Endothelial cell of umbilical vein (primary cell): ENCODE measurements at regions not wholly inside any gene's neighbourhood (a gene's known extent, or its start where the extent isn't known, plus 50 kb on each side); places are given as distances from the start of the nearest gene placed in this dataset.

Experiments
- BruUV-seq: library from RNA; stranded (reverse); fragments of 400-500 nt; replicated peaks from 2 replicates; lab custom pipeline; 2021; lab: Mats Ljungman, UMichigan
- CTCF ChIA-PET: fragments of 300-600, 350-600 bp; sonication (Branson Sonifier 250); formaldehyde crosslinking; loops from one replicate; lab custom pipeline; 2021; ENCODE audit warnings: antibody characterized with exemption, inconsistent platforms; lab: Charles Lee
- POLR2A ChIA-PET: fragments of 300-600, 350-600 bp; sonication (Branson Sonifier 250); formaldehyde crosslinking; loops from one replicate; lab custom pipeline; 2021; ENCODE audit warnings: antibody characterized with exemption, inconsistent platforms; lab: Charles Lee
- DNase-seq: peaks from one replicate; pipeline ENCODE4 v3.0.0-alpha.2; 2011; ENCODE audit warnings: low read depth, low spot score
- FAIRE-seq: peaks from 2 replicates; lab custom pipeline; 2011; peaks lifted over from hg19 to GRCh38; lab: Jason Lieb, UNC
- H2AFZ ChIP-seq: 2 replicates; pipeline ENCODE4 v1.6.0; 2012; ENCODE audit warnings: low read depth, low read length, control low read depth, inconsistent platforms
- H3K27ac ChIP-seq: 2 replicates; pipeline ENCODE4 v1.5.1; 2011; ENCODE audit warnings: low read depth, mild to moderate bottlenecking, control low read depth, low read length, moderate library complexity; ENCODE audit not compliant: insufficient read depth
- H3K27me3 ChIP-seq, 2 experiments: 2 replicates each; pipeline versions ENCODE4 v1.6.0 to v1.6.1; 2011; ENCODE audit warnings: low read length in 2 of 2, mixed read lengths in 1 of 2; ENCODE audit not compliant: control insufficient read depth in 2 of 2, insufficient read depth in 2 of 2
- H3K36me3 ChIP-seq, 2 experiments: 2 replicates in 1 of 2; 3 replicates in 1 of 2; pipeline ENCODE4 v1.5.1; 2011; ENCODE audit warnings: low read length in 2 of 2, mild to moderate bottlenecking in 1 of 2, moderate library complexity in 1 of 2; ENCODE audit not compliant: control insufficient read depth in 2 of 2, insufficient read depth in 2 of 2; ENCODE audit errors: extremely low read depth in 1 of 2
- H3K4me1 ChIP-seq: 3 replicates; pipeline ENCODE4 v1.5.1; 2011; ENCODE audit warnings: mild to moderate bottlenecking, low read length; ENCODE audit not compliant: control insufficient read depth, insufficient read depth; ENCODE audit errors: extremely low read depth
- H3K4me2 ChIP-seq: 2 replicates; pipeline ENCODE4 v1.6.1; 2011; ENCODE audit warnings: low read length, control low read depth, mixed read lengths; ENCODE audit not compliant: insufficient read depth
- H3K4me3 ChIP-seq, 3 experiments: fragments of 200-600 bp in 1 of 3; sonication (generic), shearing (Covaris generic) in 1 of 3; replicated peaks in 1 of 3; 2 replicates each; pipeline ENCODE4 v1.5.1; 2011 to 2016; ENCODE audit warnings: control low read depth in 3 of 3, low read length in 3 of 3, mild to moderate bottlenecking in 2 of 3, inconsistent platforms in 1 of 3, low read depth in 1 of 3, moderate library complexity in 1 of 3; ENCODE audit not compliant: insufficient read depth in 1 of 3
- H3K79me2 ChIP-seq: 2 replicates; pipeline ENCODE4 v1.6.0; 2012; ENCODE audit warnings: low read length, inconsistent platforms; ENCODE audit not compliant: control insufficient read depth, insufficient read depth
- H3K9ac ChIP-seq: replicated peaks from 2 replicates; pipeline ENCODE3; 2011; ENCODE audit warnings: low read length, control low read depth; ENCODE audit not compliant: insufficient read depth; ENCODE audit errors: extremely low read depth
- H3K9me1 ChIP-seq: replicated peaks from 3 replicates; pipeline ENCODE4 v1.6.0; 2011; ENCODE audit warnings: mild to moderate bottlenecking, low read length; ENCODE audit not compliant: control insufficient read depth, insufficient read depth; ENCODE audit errors: extremely low read depth
- H3K9me3 ChIP-seq: replicated peaks from 2 replicates; pipeline ENCODE4 v1.5.1; 2012; ENCODE audit warnings: low read length, inconsistent platforms; ENCODE audit not compliant: control insufficient read depth, insufficient read depth
- H4K20me1 ChIP-seq: replicated peaks from 2 replicates; pipeline ENCODE3; 2011; ENCODE audit warnings: mild to moderate bottlenecking, low read length; ENCODE audit not compliant: control insufficient read depth, insufficient read depth; ENCODE audit errors: extremely low read depth
- CTCF ChIP-seq, 2 donors: IDR thresholded peaks; 1 replicate in 1 of 2; 2 replicates in 1 of 2; pipeline ENCODE4 v1.5.1; 2011; ENCODE audit warnings: low read length in 2 of 2, mild to moderate bottlenecking in 2 of 2, moderate library complexity in 2 of 2, control low read depth in 1 of 2, inconsistent platforms in 1 of 2, low read depth in 1 of 2; ENCODE audit not compliant: insufficient read depth in 1 of 2; ENCODE audit errors: extremely low read depth in 1 of 2
- EZH2 ChIP-seq: IDR thresholded peaks from 2 replicates; pipeline ENCODE4 v1.6.1; 2012; ENCODE audit warnings: borderline replicate concordance, low read depth, mild to moderate bottlenecking, moderate library complexity, low read length, inconsistent platforms; ENCODE audit not compliant: severe bottlenecking
- FOS ChIP-seq: IDR thresholded peaks from 2 replicates; pipeline ENCODE4 v1.6.1; 2011; ENCODE audit warnings: mild to moderate bottlenecking, low read length, moderate library complexity, borderline replicate concordance; ENCODE audit not compliant: insufficient read depth
- GATA2 ChIP-seq: IDR thresholded peaks from 2 replicates; pipeline ENCODE4 v1.7.0; 2011; ENCODE audit warnings: low read depth, mild to moderate bottlenecking, moderate library complexity, mixed read lengths, low read length; ENCODE audit not compliant: insufficient read length, insufficient read depth
- JUN ChIP-seq: IDR thresholded peaks from 2 replicates; pipeline ENCODE4 v1.6.1; 2011; ENCODE audit warnings: borderline replicate concordance, low read depth; ENCODE audit not compliant: insufficient read length, insufficient read depth
- MYC ChIP-seq: IDR thresholded peaks from one replicate; pipeline ENCODE4 v1.6.1; 2011; ENCODE audit warnings: mild to moderate bottlenecking, low read depth, low read length
- POLR2A ChIP-seq: IDR thresholded peaks from 2 replicates; pipeline ENCODE4 v1.6.1; 2012; ENCODE audit warnings: low read depth, mild to moderate bottlenecking, control low read depth, low read length
- POLR2AphosphoS5 ChIP-seq: IDR thresholded peaks from 2 replicates; pipeline ENCODE4 v1.6.1; 2012; ENCODE audit warnings: low read depth, mild to moderate bottlenecking, control low read depth, low read length, moderate library complexity; ENCODE audit not compliant: insufficient read depth
- dilution Hi-C: fragments of 300-500 bp; cut with MboI; formaldehyde crosslinking; loops from one replicate; pipeline ENCODE4 v1.15.0; 2019; ENCODE audit warnings: low sequenced_read_pairs; ENCODE audit not compliant: extremely low pct_ligation_motif_present
- intact Hi-C: fragments of 100-400 bp; cut with micrococcal nuclease; formaldehyde crosslinking; loops from one replicate; pipeline ENCODE4 v1.10.0; 2022
- TF ChIP-seq, protein P1 (sequence below): IDR thresholded peaks from 2 replicates; pipeline ENCODE4 v1.6.1; 2011; ENCODE audit not compliant: insufficient read depth, insufficient read length

GRCh38 chr5:86554638-86555037, 63.1 kb upstream of the COX7C start:
- ChIA-PET POLR2A (no interaction called here), CTCF (no interaction called here)
- DNase-seq (no peak), FAIRE-seq (no peak)
- Histone ChIP-seq H3K4me2 (no peak overlapping the region), H3K4me1 (no peaks in the 10 kb centered on the region), H3K27me3 (no peaks in the 10 kb centered on the region), H3K9ac (no peak overlapping the region), H3K27ac (no peak overlapping the region), H4K20me1 (no peaks in the 10 kb centered on the region), H3K4me3 (no peak overlapping the region), H3K9me3 (no peaks in the 10 kb centered on the region), H3K9me1 (no peaks in the 10 kb centered on the region), H3K79me2 (no peaks in the 10 kb centered on the region), H2AFZ (no peak overlapping the region), H3K36me3 (no peaks in the 10 kb centered on the region)
- BruUV-seq: no TSS peak
- dilution Hi-C loops: no loop called here
- no peak for TF ChIP-seq CTCF (IDR thresholded peaks at IDR 0.05; ENCODE audit: extremely low read depth in 1 of 2, insufficient read depth in 1 of 2, low read depth in 1 of 2, low read length in 2 of 2)
- no peak for TF ChIP-seq POLR2AphosphoS5
- no peak for TF ChIP-seq JUN
- TF ChIP-seq, protein P1, sequence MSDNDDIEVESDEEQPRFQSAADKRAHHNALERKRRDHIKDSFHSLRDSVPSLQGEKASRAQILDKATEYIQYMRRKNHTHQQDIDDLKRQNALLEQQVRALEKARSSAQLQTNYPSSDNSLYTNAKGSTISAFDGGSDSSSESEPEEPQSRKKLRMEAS: no peak
- no peak for TF ChIP-seq GATA2
- TF ChIP-seq EZH2: no peak
- TF ChIP-seq FOS: no peak
- no peak for TF ChIP-seq POLR2A
- TF ChIP-seq MYC: no peak
- intact Hi-C loops: no loop called here
